Large intestine (tissue), 3 donors: ENCODE measurements at regions not wholly inside any gene's neighbourhood (a gene's known extent, or its start where the extent isn't known, plus 50 kb on each side); places are given as distances from the start of the nearest gene placed in this dataset.
"Not testable (repeated sequence)": the region's sequence is repeated elsewhere in the genome, so short reads cannot be mapped to it uniquely, and the experiment has no call there.

Source experiments
- DNase-seq, 2 donors: peaks; one replicate each; pipeline versions ENCODE4 v3.0.0 to v3.0.0-alpha.2; 2013
- H3K27ac ChIP-seq: one replicate; pipeline ENCODE4 v1.5.1; 2013; ENCODE audit warnings: low read length
- H3K27me3 ChIP-seq: 2 replicates; pipeline ENCODE4 v1.6.1; 2013; ENCODE audit warnings: low read length; ENCODE audit not compliant: control insufficient read depth, insufficient read depth
- H3K36me3 ChIP-seq: 2 replicates; pipeline ENCODE4 v1.6.1; 2013; ENCODE audit warnings: low read length; ENCODE audit not compliant: control insufficient read depth, insufficient read depth
- H3K4me1 ChIP-seq: one replicate; pipeline ENCODE4 v1.6.1; 2013; ENCODE audit warnings: low read length; ENCODE audit not compliant: control insufficient read depth, insufficient read depth
- H3K4me3 ChIP-seq: one replicate; pipeline ENCODE4 v1.5.1; 2013; ENCODE audit warnings: low read length
- H3K9me3 ChIP-seq: one replicate; pipeline ENCODE4 v1.6.1; 2013; ENCODE audit warnings: mild to moderate bottlenecking, low read depth, low read length, moderate library complexity; ENCODE audit not compliant: control insufficient read depth
- WGBS: methylation state at CpG from one replicate; pipeline ENCODE4 v1.1.5; 2013; ENCODE audit warnings: low lambda C conversion rate; ENCODE audit not compliant: insufficient coverage; 5-methylcytosine and 5-hydroxymethylcytosine counted together

DNA sequence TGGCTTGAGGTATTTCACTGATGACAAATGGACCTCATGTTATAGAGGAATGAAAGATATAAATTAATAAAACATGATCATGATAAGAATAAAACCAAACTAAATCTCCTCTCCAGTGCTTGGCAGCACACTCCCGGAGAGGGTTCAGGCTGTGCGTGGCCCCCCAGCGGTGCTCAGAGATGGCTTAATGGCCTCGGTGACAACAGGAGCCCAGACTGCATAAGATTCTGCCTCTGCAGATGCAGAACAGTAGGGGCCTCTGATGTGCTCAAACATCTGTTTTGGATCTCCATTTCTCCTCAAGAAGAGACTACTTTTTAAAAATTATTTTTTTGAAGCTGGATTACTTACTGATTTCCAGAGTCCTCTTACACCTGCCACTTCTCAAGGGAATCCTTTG lies 67.0 kb upstream of the CHD6 start:
- H3K27me3 ChIP-seq, H3K9me3 ChIP-seq, DNase-seq, H3K4me3 ChIP-seq, H3K36me3 ChIP-seq, H3K27ac ChIP-seq: not testable (repeated sequence)
- WGBS: no CpG with 5 or more reads among the region's 4 CpGs
- H3K4me1 ChIP-seq: peaks cover 12% of the 10 kb centered on the region

DNA sequence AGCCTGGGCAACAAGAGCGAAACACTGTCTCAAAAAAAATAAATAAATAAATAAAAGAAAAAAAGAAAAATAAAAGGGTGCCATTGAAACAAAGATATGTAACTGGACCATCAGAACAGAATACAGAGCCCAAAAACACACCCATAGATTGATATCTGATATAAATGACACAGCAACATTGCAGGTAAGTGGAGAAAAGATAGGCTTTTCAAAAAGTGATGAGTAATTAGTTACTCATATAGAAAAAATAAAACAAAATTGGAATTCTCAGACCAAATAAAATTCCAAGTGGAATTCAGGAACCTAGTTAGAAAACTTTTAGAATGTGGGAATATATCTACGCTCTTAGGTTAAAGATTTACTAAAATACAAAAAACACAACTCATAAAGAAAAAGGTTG lies 60.6 kb upstream of the CHD6 start:
- Histone ChIP-seq H3K9me3 (no peaks in the 10 kb centered on the region), H3K36me3 (no peaks in the 10 kb centered on the region), H3K4me3 (no peak overlapping the region), H3K4me1 (no peaks in the 10 kb centered on the region), H3K27ac (no peak overlapping the region), H3K27me3 (no peaks in the 10 kb centered on the region)
- WGBS: 89% methylated on average over 1 of the region's 2 CpGs
- no peak for DNase-seq

- Histone ChIP-seq H3K27me3 (peaks cover 11% of the 10 kb centered on the region), H3K9me3 (no peaks in the 10 kb centered on the region), H3K27ac (no peak overlapping the region), H3K4me1 (no peaks in the 10 kb centered on the region), H3K4me3 (no peak overlapping the region), H3K36me3 (no peaks in the 10 kb centered on the region)
- no peak for DNase-seq
- WGBS: no CpG with 5 or more reads among the region's 3 CpGs
These were observed 54.1 kb upstream of the CHD6 start for GRCh38 chr20:41672282-41672681.

GRCh38 chr20:41671143-41671542 lies 53.0 kb upstream of the CHD6 start:
- WGBS: no CpG with 5 or more reads among the region's 6 CpGs
- Histone ChIP-seq H3K36me3 (no peaks in the 10 kb centered on the region), H3K27ac (no peak overlapping the region), H3K27me3 (peaks cover 11% of the 10 kb centered on the region), H3K9me3 (no peaks in the 10 kb centered on the region), H3K4me1 (no peaks in the 10 kb centered on the region), H3K4me3 (no peak overlapping the region)
- no peak for DNase-seq

DNA sequence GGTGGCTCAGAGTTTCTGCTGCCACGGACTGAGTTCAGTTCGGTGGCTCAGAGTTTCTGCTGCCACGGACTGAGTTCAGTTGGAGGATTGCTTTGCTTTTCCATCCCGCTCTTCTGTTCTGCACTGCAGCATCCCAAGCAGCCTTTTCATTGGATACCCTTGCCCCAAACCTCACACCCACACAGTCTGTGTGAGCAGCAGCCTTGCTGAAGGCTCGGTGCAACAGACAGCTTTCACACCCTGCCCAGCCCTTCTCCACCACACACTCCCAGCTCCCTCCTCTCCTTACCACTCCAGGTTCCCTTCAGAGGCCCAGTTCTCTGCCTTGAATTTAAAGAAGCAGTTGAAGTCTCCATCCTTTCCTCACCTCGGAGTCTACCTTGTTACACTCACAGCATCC lies 52.5 kb upstream of the CHD6 start:
- H3K27ac ChIP-seq: no peak overlapping the region
- WGBS: no CpG with 5 or more reads among the region's 6 CpGs
- no peaks in the 10 kb centered on the region for H3K9me3 ChIP-seq
- no peaks in the 10 kb centered on the region for H3K36me3 ChIP-seq
- peaks cover 11% of the 10 kb centered on the region for H3K27me3 ChIP-seq
- no peak for DNase-seq
- no peaks in the 10 kb centered on the region for H3K4me1 ChIP-seq
- H3K4me3 ChIP-seq: no peak overlapping the region

- Histone ChIP-seq H3K4me1 (no peaks in the 10 kb centered on the region), H3K27ac (no peak overlapping the region), H3K9me3 (no peaks in the 10 kb centered on the region), H3K27me3 (peaks cover 11% of the 10 kb centered on the region), H3K36me3 (no peaks in the 10 kb centered on the region), H3K4me3 (no peak overlapping the region)
- no CpG with 5 or more reads among the region's 6 CpGs for WGBS
- no peak for DNase-seq
These were observed 51.6 kb upstream of the CHD6 start for GRCh38 chr20:41669708-41670263.

- H3K36me3 ChIP-seq: no peaks in the 10 kb centered on the region
- H3K27me3 ChIP-seq: peaks cover 14% of the 10 kb centered on the region
- H3K27ac ChIP-seq: no peak overlapping the region
- WGBS: 80% methylated on average over 1 of the region's 1 CpG
- no peaks in the 10 kb centered on the region for H3K4me1 ChIP-seq
- no peak for DNase-seq
- H3K9me3 ChIP-seq: no peaks in the 10 kb centered on the region
- H3K4me3 ChIP-seq: no peak overlapping the region
These were observed 50.0 kb upstream of the CHD6 start for GRCh38 chr20:41668057-41668749.
